Gastrocnemius medialis (tissue), 4 donors: ENCODE measurements at regions not wholly inside any gene's neighbourhood (a gene's known extent, or its start where the extent isn't known, plus 50 kb on each side); places are given as distances from the start of the nearest gene placed in this dataset.

Source experiments
- ATAC-seq, 2 donors: fragments of 150-250 bp; one replicate each; pipeline ENCODE4 v1.9.1; 2016
- DNase-seq, 2 donors: peaks; one replicate each; pipeline ENCODE4 v3.0.0-alpha.2; 2019
- H3K27ac ChIP-seq, 4 donors: fragments of 200-600 bp; sonication (generic); 1 replicate in 1 of 4; 2 replicates in 3 of 4; pipeline ENCODE4 v1.5.1; 2016 to 2018; ENCODE audit warnings: mild to moderate bottlenecking in 2 of 4, moderate library complexity in 1 of 4
- H3K27me3 ChIP-seq, 3 donors: fragments of 200-600 bp; sonication (generic) in 2 of 3; 1 replicate in 1 of 3; 2 replicates in 2 of 3; pipeline versions ENCODE4 v1.5.1 to v1.6.0; 2016 to 2019; ENCODE audit warnings: mild to moderate bottlenecking in 1 of 3, moderate library complexity in 1 of 3
- H3K36me3 ChIP-seq, 2 donors: fragments of 200-600 bp; sonication (generic) in 1 of 2; one replicate each; pipeline ENCODE4 v1.5.1; 2017 to 2018
- H3K4me1 ChIP-seq, 2 donors: fragments of 200-600 bp; sonication (generic) in 1 of 2; one replicate each; pipeline ENCODE4 v1.5.1; 2016 to 2017; ENCODE audit warnings: mild to moderate bottlenecking in 2 of 2
- H3K4me3 ChIP-seq, 4 donors: fragments of 200-600 bp; sonication (generic) in 3 of 4; 1 replicate in 1 of 4; 2 replicates in 3 of 4; pipeline ENCODE4 v1.5.1; 2016 to 2019; ENCODE audit warnings: mild to moderate bottlenecking in 2 of 4
- H3K9me3 ChIP-seq, 3 donors: fragments of 200-600 bp; sonication (generic) in 2 of 3; 1 replicate in 1 of 3; 2 replicates in 2 of 3; pipeline ENCODE4 v1.5.1; 2016 to 2019
- CTCF ChIP-seq, 5 experiments: fragments of 450-650 bp in 3 of 5; fragments of 200-600 bp in 2 of 5; sonication (generic) in 2 of 5; IDR thresholded peaks in 4 of 5; conservative IDR thresholded peaks in 1 of 5; 1 replicate in 4 of 5; 2 replicates in 1 of 5; pipeline ENCODE4 v1.5.1; 2016 to 2019; ENCODE audit warnings: antibody characterized with exemption in 5 of 5, mild to moderate bottlenecking in 3 of 5, moderate library complexity in 3 of 5
- POLR2A ChIP-seq, 2 donors: fragments of 450-650 bp; IDR thresholded peaks; one replicate each; pipeline ENCODE4 v1.6.1; 2017; ENCODE audit warnings: antibody characterized with exemption in 2 of 2, mild to moderate bottlenecking in 2 of 2, moderate library complexity in 2 of 2
- in situ Hi-C, 4 donors: fragments of 200-750 bp; cut with MboI; loops; one replicate each; pipeline versions ENCODE4 v1.15.0 to v1.8.0; 2017; ENCODE audit warnings: low sequenced_read_pairs in 4 of 4
- intact Hi-C: fragments of 100-400 bp; cut with DNase I; formaldehyde crosslinking; loops from one replicate; pipeline ENCODE4 v1.15.1; 2023; ENCODE audit warnings: low total_unique reads

DNA sequence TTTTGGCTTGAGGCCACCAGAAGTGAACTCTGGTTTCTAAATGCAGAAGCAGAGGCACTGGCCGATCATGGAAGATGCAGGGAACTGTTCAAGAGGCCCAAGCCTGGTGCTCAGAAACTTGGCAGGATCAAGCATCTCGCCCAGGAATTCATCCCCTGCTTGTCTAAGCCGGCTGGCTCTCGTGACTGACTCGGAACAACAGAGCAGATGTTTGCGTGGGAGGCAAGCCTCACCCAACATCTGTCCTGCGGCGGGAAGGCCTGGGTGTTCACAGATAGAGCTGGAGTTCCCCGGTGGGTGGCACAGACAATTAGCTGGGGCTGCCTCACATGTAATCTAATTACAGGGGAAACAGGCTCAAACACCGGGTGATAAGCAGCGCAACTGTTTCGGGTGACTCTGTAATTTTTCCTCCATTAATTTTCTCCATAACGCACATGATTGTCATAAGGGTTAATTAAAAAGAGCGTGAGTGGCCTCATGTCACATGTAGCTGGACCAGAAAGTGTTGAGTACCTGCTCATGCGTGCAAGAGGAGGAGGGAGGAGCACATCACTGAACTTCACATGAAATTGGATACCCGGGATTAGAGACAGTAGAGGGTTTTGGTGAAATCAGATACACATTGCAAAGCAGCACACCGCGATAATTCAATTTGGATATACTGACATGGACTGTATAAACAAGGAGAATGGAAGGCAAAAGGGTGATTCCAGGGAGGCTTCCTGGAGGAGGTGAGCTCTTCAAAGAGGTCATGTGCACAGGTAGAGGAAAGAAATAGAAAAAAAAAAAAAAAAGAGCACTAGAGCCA is 180.0 kb downstream of the ETS2 start:
- Histone ChIP-seq H3K36me3 (no peaks in the 10 kb centered on the region), H3K4me3 (no peak overlapping the region), H3K27ac (peak overlapping the region; percentile 39 to 70 (median 66)), H3K9me3 (no peaks in the 10 kb centered on the region), H3K27me3 (no peaks in the 10 kb centered on the region), H3K4me1 (peaks cover 68 to 70% of the 10 kb centered on the region in 2 donors)
- TF ChIP-seq CTCF (IDR thresholded peaks at IDR 0.05 in 4 of 5, conservative IDR thresholded peaks at IDR 0.05 in 1 of 5): no peak
- TF ChIP-seq POLR2A (IDR thresholded peaks at IDR 0.05): no peak
- DNase-seq: peak; percentile 47 to 65
- intact Hi-C loops (loop anchor here (5.0 kb wide), 1 partner anchor 58 kb away; no protein-coding TSS in a partner anchor), in situ Hi-C loops (loop anchor here in 1 of 4 donors (25.0 kb wide), 1 partner anchor 173 kb away; the partner anchor contains the start of gene ETS2)
- peak; percentile 25 to 35 for ATAC-seq

DNA sequence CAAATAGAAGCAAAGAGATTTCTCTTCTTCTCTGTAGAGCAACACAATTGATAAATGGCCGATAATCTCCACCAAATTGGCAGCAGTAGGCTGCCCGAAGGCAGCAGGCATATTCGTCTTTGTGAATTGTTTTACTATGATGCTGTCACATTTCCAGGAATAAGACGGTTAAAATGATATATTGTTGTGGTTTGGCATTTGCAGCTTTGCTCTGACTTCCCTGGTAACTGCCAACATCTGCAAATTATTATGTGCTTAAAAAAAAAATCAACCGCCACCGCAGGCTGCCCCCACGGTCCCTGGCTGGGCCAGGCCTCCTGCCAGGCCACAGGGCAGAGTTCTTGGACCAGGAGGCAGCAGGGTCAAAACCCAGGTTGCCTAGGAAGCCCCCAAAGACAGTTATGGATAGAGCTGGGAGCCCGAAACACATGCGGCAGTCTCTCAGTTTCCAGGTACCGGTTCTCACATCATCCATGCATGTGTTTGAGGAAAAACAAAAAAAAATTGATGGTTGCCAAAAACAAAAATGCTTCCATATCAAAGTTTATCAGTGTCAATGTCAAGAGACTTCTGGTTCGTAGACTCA is 179.3 kb downstream of the ETS2 start:
- in situ Hi-C loops: loop anchor here in 1 of 4 donors (25.0 kb wide), 1 partner anchor 173 kb away; the partner anchor contains the start of gene ETS2
- no peaks in the 10 kb centered on the region for H3K27me3 ChIP-seq
- H3K4me3 ChIP-seq: no peak overlapping the region
- no peak for ATAC-seq
- no peak for DNase-seq
- TF ChIP-seq POLR2A (IDR thresholded peaks at IDR 0.05) (no peak), CTCF (IDR thresholded peaks at IDR 0.05 in 4 of 5, conservative IDR thresholded peaks at IDR 0.05 in 1 of 5) (no peak)
- H3K9me3 ChIP-seq: no peaks in the 10 kb centered on the region
- peaks cover 61 to 63% of the 10 kb centered on the region in 2 donors for H3K4me1 ChIP-seq
- peak overlapping the region; percentile 39 to 70 (median 66) for H3K27ac ChIP-seq
- H3K36me3 ChIP-seq: no peaks in the 10 kb centered on the region
- intact Hi-C loops: loop anchor here (5.0 kb wide), 1 partner anchor 58 kb away; no protein-coding TSS in a partner anchor

- H3K4me3 ChIP-seq: no peak overlapping the region
- H3K27ac ChIP-seq: peak overlapping the region in 3 of 4 donors; percentile 66 to 70 (median 66)
- H3K36me3 ChIP-seq: no peaks in the 10 kb centered on the region
- H3K27me3 ChIP-seq: no peaks in the 10 kb centered on the region
- intact Hi-C loops: no loop called here
- in situ Hi-C loops: loop anchor here in 1 of 4 donors (25.0 kb wide), 1 partner anchor 172 kb away; the partner anchor contains the start of gene ETS2
- peak; percentile 44 to 51 for ATAC-seq
- no peak for DNase-seq
- H3K4me1 ChIP-seq: peaks cover 56 to 57% of the 10 kb centered on the region in 2 donors
- TF ChIP-seq POLR2A (IDR thresholded peaks at IDR 0.05): no peak
- no peaks in the 10 kb centered on the region for H3K9me3 ChIP-seq
Measured at GRCh38 chr21:38984568-38984967, 178.8 kb downstream of the ETS2 start.

DNA sequence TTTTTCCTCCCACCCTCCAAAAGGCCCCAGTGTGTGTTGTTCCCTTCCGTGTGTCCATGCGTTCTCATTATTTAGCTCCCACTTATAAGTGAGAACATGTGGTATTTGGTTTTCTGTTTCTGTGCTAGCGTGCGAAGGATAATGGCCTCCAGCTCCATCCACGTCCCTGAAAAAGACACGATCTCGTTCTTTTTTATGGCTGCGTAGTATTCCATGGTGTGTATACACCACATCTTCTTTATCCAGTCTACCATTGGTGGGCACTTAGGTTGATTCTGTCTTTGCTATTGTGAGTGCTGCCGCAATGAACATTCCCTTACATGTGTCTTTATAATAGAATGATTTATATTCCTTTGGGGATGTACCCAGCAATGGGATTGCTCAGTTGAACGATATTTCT is 177.8 kb downstream of the ETS2 start:
- Histone ChIP-seq H3K27ac (no peak overlapping the region), H3K9me3 (no peaks in the 10 kb centered on the region), H3K36me3 (no peaks in the 10 kb centered on the region), H3K4me3 (no peak overlapping the region), H3K4me1 (peaks cover 46 to 47% of the 10 kb centered on the region in 2 donors), H3K27me3 (no peaks in the 10 kb centered on the region)
- in situ Hi-C loops (loop anchor here in 1 of 4 donors (25.0 kb wide), 1 partner anchor 171 kb away; the partner anchor contains the start of gene ETS2), intact Hi-C loops (no loop called here)
- ATAC-seq: no peak
- DNase-seq: no peak
- TF ChIP-seq CTCF (IDR thresholded peaks at IDR 0.05 in 4 of 5, conservative IDR thresholded peaks at IDR 0.05 in 1 of 5) (no peak), POLR2A (IDR thresholded peaks at IDR 0.05) (no peak)

DNA sequence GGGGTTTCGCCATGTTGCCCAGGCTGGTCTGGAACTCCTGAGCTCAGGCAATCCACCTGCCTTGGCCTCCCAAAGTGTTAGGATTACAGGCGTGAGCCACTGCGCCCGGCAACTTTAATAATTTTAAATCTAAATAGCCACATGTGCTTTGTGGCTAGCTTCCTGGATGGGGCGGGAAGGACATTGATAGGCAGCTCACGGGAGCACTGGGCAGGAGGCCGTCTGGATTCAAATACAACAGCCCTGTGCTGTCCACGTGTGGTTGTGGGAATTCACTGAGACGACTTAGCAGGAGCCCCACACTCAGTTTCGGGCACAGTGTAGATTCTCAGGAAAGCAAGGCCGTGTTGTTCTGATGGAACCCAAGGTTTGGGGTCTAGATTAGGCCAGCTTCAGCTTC is 177.1 kb downstream of the ETS2 start:
- H3K4me3 ChIP-seq: no peak overlapping the region
- TF ChIP-seq POLR2A (IDR thresholded peaks at IDR 0.05) (no peak), CTCF (IDR thresholded peaks at IDR 0.05 in 4 of 5, conservative IDR thresholded peaks at IDR 0.05 in 1 of 5) (no peak)
- intact Hi-C loops: no loop called here
- peaks cover 38 to 40% of the 10 kb centered on the region in 2 donors for H3K4me1 ChIP-seq
- DNase-seq (no peak), ATAC-seq (no peak)
- in situ Hi-C loops: loop anchor here in 1 of 4 donors (25.0 kb wide), 1 partner anchor 171 kb away; the partner anchor contains the start of gene ETS2
- H3K27me3 ChIP-seq: no peaks in the 10 kb centered on the region
- H3K9me3 ChIP-seq: no peaks in the 10 kb centered on the region
- no peak overlapping the region for H3K27ac ChIP-seq
- H3K36me3 ChIP-seq: no peaks in the 10 kb centered on the region
